Lower leg skin (tissue), 4 donors: ENCODE measurements at regions not wholly inside any gene's neighbourhood (a gene's known extent, or its start where the extent isn't known, plus 50 kb on each side); places are given as distances from the start of the nearest gene placed in this dataset.

Experiments
- DNase-seq, 2 donors: peaks; one replicate each; pipeline ENCODE4 v3.0.0-alpha.2; 2019; ENCODE audit warnings: low spot score in 2 of 2
- H3K4me3 ChIP-seq: fragments of 200-600 bp; sonication (generic); 2 replicates; pipeline ENCODE4 v1.5.1; 2017; ENCODE audit warnings: mild to moderate bottlenecking, low read depth; ENCODE audit not compliant: poor library complexity, severe bottlenecking
- POLR2A ChIP-seq, 2 donors: fragments of 450-650 bp; IDR thresholded peaks; one replicate each; pipeline ENCODE4 v1.6.1; 2016 to 2017; ENCODE audit warnings: antibody characterized with exemption in 2 of 2, mild to moderate bottlenecking in 1 of 2, moderate library complexity in 1 of 2
- WGBS, 2 donors: methylation state at CpG; one replicate each; pipeline ENCODE4 v1.1.5; 2018; 5-methylcytosine and 5-hydroxymethylcytosine counted together
- intact Hi-C: fragments of 100-400 bp; cut with DNase I; formaldehyde crosslinking; loops from one replicate; pipeline ENCODE4 v1.15.0; 2023; ENCODE audit warnings: low total_unique reads
- TF ChIP-seq, protein P1 (sequence below), 3 donors: fragments of 450-650 bp; IDR thresholded peaks; one replicate each; pipeline ENCODE4 v1.5.1; 2016; ENCODE audit warnings: antibody characterized with exemption in 3 of 3, mild to moderate bottlenecking in 3 of 3, moderate library complexity in 2 of 3

DNA sequence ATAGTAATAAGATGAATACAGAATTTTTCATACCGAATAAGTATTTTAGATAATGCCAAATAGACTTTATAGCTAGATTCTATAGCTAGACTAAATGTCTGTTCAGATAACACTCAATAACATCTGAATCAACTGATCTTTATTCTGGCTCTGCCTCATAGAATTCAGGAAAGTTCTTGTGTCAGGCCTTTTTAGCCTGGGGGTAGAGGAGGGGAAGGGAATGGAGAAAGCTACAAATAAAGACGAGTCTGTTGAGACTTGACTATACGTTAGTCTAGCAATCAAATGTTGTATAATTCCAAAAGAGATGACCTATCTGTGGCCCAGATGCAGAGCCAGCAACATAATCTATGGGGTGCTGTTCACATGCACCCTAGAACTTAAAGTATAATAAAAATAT, 106.6 kb upstream of the ABI3BP start:
- TF ChIP-seq, protein P1, sequence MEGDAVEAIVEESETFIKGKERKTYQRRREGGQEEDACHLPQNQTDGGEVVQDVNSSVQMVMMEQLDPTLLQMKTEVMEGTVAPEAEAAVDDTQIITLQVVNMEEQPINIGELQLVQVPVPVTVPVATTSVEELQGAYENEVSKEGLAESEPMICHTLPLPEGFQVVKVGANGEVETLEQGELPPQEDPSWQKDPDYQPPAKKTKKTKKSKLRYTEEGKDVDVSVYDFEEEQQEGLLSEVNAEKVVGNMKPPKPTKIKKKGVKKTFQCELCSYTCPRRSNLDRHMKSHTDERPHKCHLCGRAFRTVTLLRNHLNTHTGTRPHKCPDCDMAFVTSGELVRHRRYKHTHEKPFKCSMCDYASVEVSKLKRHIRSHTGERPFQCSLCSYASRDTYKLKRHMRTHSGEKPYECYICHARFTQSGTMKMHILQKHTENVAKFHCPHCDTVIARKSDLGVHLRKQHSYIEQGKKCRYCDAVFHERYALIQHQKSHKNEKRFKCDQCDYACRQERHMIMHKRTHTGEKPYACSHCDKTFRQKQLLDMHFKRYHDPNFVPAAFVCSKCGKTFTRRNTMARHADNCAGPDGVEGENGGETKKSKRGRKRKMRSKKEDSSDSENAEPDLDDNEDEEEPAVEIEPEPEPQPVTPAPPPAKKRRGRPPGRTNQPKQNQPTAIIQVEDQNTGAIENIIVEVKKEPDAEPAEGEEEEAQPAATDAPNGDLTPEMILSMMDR (IDR thresholded peaks at IDR 0.05) = no peak
- TF ChIP-seq POLR2A (IDR thresholded peaks at IDR 0.05) = no peak
- no peak overlapping the region for H3K4me3 ChIP-seq
- intact Hi-C loops = no loop called here
- 57 to 64% methylated on average over 3 of the region's 3 CpGs for WGBS, 2 donors
- DNase-seq = no peak

DNA sequence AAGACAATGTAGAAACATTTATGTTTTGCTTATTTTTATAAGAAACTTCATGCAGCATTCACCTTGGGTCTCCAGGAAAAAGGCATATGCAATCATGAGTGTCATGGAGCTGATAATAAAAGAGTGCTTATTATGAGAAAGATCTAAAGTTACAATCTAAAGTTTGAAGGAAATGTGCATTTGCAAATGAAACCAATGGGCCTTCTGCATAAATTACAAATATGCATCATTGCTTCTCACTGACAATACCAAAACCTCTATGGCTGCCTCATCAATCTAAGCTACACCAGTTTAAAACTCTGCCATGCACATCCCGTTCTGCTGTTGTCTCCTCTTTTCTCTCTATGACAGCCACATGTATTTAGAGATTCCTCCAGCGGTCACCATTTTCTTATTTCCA, 103.2 kb upstream of the ABI3BP start:
- TF ChIP-seq POLR2A (IDR thresholded peaks at IDR 0.05) = no peak
- TF ChIP-seq, protein P1 (IDR thresholded peaks at IDR 0.05) = no peak
- 90 to 92% methylated on average over 2 of the region's 2 CpGs for WGBS, 2 donors
- H3K4me3 ChIP-seq = no peak overlapping the region
- intact Hi-C loops = no loop called here
- DNase-seq = no peak

DNA sequence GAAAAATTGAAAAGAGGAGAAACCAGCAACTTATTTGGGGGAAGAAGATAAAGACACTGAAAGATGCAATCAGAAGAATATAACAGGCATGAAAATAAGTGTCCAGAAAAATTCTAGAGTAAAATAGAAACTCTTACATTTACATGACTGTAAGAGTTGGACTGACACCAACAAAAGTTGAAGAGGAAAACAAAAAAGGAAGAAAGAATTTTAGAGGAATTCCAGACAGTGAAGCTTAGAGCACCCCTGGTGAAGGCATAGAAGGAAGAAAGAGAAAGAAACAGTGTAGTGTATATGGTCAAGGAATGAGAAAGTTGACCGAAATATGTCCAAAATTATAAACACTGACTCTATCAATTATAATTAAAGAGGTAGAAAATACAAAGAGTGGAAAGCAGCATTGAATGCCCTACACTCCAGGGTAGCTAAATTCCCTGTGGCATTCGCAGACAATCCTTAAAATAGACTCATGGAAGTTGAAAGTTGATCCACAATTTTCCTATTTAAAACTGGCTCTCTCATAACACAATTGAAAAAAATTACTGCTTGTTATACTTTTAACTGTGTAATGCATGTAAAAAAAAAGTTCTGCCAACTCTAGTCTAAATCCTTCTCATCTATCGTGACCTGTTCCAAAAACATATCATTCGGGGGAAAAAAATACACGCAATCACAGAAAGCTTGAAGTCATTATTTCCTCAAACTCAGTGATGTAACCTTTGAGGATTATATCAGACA, 102.6 kb upstream of the ABI3BP start:
- no peak for TF ChIP-seq POLR2A (IDR thresholded peaks at IDR 0.05)
- TF ChIP-seq, protein P1 (IDR thresholded peaks at IDR 0.05) = no peak
- no peak for DNase-seq
- no peak overlapping the region for H3K4me3 ChIP-seq
- intact Hi-C loops = no loop called here
- WGBS, 2 donors = 71 to 76% methylated on average over 5 of the region's 5 CpGs

DNA sequence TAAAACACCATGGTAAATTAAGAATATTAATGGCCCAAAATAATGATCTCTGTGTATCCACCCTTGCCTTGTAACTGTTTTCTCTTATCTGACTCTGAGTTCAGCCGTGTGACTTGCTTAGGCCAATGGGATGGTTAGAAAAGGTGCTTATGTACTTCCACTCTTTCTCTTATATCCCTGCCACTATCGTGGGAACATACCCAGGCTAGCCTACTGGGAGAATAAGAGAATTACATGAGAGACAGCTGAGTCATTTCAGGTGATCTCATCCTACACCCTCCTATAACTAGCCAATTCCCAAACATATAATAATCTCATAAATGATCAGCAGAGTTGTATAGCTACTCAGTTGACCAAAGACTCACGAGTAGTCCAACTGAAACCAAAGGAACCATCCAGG, 98.3 kb upstream of the ABI3BP start:
- TF ChIP-seq POLR2A (IDR thresholded peaks at IDR 0.05) = no peak
- TF ChIP-seq, protein P1 (IDR thresholded peaks at IDR 0.05) = no peak
- DNase-seq = no peak
- no peak overlapping the region for H3K4me3 ChIP-seq
- WGBS, 2 donors = 81 to 92% methylated on average over 3 of the region's 3 CpGs
- intact Hi-C loops = no loop called here

DNA sequence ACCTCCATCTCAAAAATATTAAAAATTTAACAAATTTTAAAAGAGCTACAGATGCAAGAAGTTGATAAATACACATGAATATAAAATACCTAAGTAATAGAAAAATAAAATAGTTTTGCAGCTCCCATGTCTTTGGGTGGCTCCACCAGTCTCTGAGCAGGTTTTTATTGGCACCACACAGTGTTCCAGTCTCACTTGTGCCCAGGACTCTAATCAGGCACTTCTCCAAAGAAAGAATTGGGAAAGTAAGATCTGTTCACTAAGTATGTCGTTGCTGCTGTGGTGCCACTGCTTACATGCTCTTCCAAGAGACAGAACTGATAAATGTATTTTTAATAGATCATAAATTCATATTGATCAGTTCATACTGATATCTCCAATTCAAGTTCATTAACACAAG, 92.5 kb upstream of the ABI3BP start:
- no peak overlapping the region for H3K4me3 ChIP-seq
- intact Hi-C loops = no loop called here
- WGBS, 2 donors = 58 to 74% methylated on average over 1 of the region's 1 CpG
- TF ChIP-seq, protein P1 (IDR thresholded peaks at IDR 0.05) = no peak
- TF ChIP-seq POLR2A (IDR thresholded peaks at IDR 0.05) = no peak
- no peak for DNase-seq

DNA sequence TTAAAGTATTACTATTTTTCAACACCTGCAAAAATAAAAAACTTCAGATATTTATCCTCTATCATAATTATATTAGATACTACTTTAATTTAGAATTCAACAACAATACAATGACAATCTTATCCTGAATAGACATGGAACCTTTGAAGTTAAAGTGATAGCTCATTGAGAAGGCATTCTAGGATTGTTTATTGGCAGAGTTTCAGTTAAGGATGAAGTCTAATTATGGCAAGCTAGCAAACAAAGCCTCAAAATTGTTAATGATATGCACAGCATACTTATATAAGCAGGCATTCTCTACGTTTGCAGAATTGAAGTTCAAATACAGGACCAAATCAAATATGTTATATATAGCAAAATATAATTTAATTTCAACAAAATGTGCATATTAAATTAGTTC, 91.2 kb upstream of the ABI3BP start:
- intact Hi-C loops = no loop called here
- TF ChIP-seq, protein P1 (IDR thresholded peaks at IDR 0.05) = no peak
- no peak for TF ChIP-seq POLR2A (IDR thresholded peaks at IDR 0.05)
- no peak overlapping the region for H3K4me3 ChIP-seq
- DNase-seq = no peak
- 40 to 53% methylated on average over 1 of the region's 1 CpG for WGBS, 2 donors
